H1 (cell line): ENCODE measurements at regions not wholly inside any gene's neighbourhood (a gene's known extent, or its start where the extent isn't known, plus 50 kb on each side); places are given as distances from the start of the nearest gene placed in this dataset.

Experiments
- CTCF ChIA-PET: fragments of 300-600 bp; sonication (Branson Sonifier 250); formaldehyde crosslinking; loops from one replicate; lab custom pipeline; 2021; ENCODE audit not compliant: partially characterized antibody; lab: Charles Lee
- POLR2A ChIA-PET: fragments of 300-600 bp; sonication (Branson Sonifier 250); formaldehyde crosslinking; loops from one replicate; lab custom pipeline; 2021; ENCODE audit warnings: inconsistent platforms; ENCODE audit not compliant: partially characterized antibody; lab: Charles Lee
- DNase-seq, 2 experiments: peaks; one replicate each; pipeline versions ENCODE4 v3.0.0 to v3.0.0-alpha.2; 2010 to 2022; ENCODE audit warnings: low spot score in 2 of 2, low read depth in 1 of 2, mixed read lengths in 1 of 2
- FAIRE-seq: peaks from 2 replicates; lab custom pipeline; 2011; peaks lifted over from hg19 to GRCh38; lab: Jason Lieb, UNC
- H2AFZ ChIP-seq: 2 replicates; pipeline ENCODE4 v1.8.1; 2012; ENCODE audit warnings: low read length, inconsistent platforms
- H2AK5ac ChIP-seq: 2 replicates; pipeline ENCODE4 v1.6.1; 2013; ENCODE audit warnings: low read depth, low read length
- H2BK120ac ChIP-seq: replicated peaks from 2 replicates; pipeline ENCODE3; 2013; ENCODE audit warnings: low read depth, low read length, inconsistent platforms
- H2BK12ac ChIP-seq: 2 replicates; pipeline ENCODE4 v1.6.1; 2013; ENCODE audit warnings: low read depth, low read length
- H2BK15ac ChIP-seq: 2 replicates; pipeline ENCODE4 v1.6.1; 2013; ENCODE audit warnings: low read length
- H2BK20ac ChIP-seq: 2 replicates; pipeline ENCODE4 v1.6.1; 2013; ENCODE audit warnings: low read length
- H2BK5ac ChIP-seq: 2 replicates; pipeline ENCODE4 v1.6.1; 2013; ENCODE audit warnings: low read depth, low read length
- H3K14ac ChIP-seq: 2 replicates; pipeline ENCODE4 v1.6.1; 2013; ENCODE audit warnings: inconsistent platforms; ENCODE audit not compliant: insufficient read length
- H3K18ac ChIP-seq: 2 replicates; pipeline ENCODE4 v1.6.1; 2013; ENCODE audit warnings: low read length; ENCODE audit errors: extremely low read depth
- H3K23ac ChIP-seq: 2 replicates; pipeline ENCODE4 v1.6.1; 2013; ENCODE audit warnings: inconsistent platforms; ENCODE audit not compliant: insufficient read length
- H3K23me2 ChIP-seq: 2 replicates; pipeline ENCODE4 v1.6.1; 2013; ENCODE audit warnings: low read depth, low read length
- H3K27ac ChIP-seq: 2 replicates; pipeline ENCODE4 v1.6.1; 2011; ENCODE audit warnings: low read depth, low read length, inconsistent platforms
- H3K27me3 ChIP-seq, 4 experiments: replicated peaks in 1 of 4; 1 replicate in 1 of 4; 2 replicates in 3 of 4; pipeline versions ENCODE4 v1.6.1 to v1.8.1; 2011 to 2013; ENCODE audit warnings: low read length in 3 of 4, mild to moderate bottlenecking in 3 of 4, inconsistent platforms in 2 of 4, mixed read lengths in 2 of 4, moderate library complexity in 1 of 4; ENCODE audit not compliant: control insufficient read depth in 3 of 4, insufficient read depth in 3 of 4; ENCODE audit errors: extremely low read depth in 1 of 4
- H3K36me3 ChIP-seq, 4 experiments: 2 replicates each; pipeline versions ENCODE4 v1.6.1 to v1.8.1; 2011 to 2013; ENCODE audit warnings: mild to moderate bottlenecking in 4 of 4, low read length in 3 of 4, moderate library complexity in 2 of 4, control low read depth in 1 of 4, inconsistent platforms in 1 of 4; ENCODE audit not compliant: insufficient read depth in 4 of 4, control insufficient read depth in 2 of 4
- H3K4ac ChIP-seq: replicated peaks from 2 replicates; pipeline ENCODE3; 2013; ENCODE audit warnings: low read length, low read depth, mixed read lengths, inconsistent platforms; ENCODE audit not compliant: insufficient read length
- H3K4me1 ChIP-seq, 4 experiments: replicated peaks in 1 of 4; 1 replicate in 1 of 4; 2 replicates in 3 of 4; pipeline versions ENCODE4 v1.6.1 to v1.8.1; 2011 to 2013; ENCODE audit warnings: low read length in 3 of 4, inconsistent platforms in 2 of 4, mixed read lengths in 1 of 4; ENCODE audit not compliant: insufficient read depth in 4 of 4, control insufficient read depth in 3 of 4
- H3K4me2 ChIP-seq, 2 experiments: 2 replicates each; pipeline versions ENCODE4 v1.6.1 to v1.8.1; 2011 to 2013; ENCODE audit warnings: low read depth in 2 of 2, low read length in 2 of 2, control low read depth in 1 of 2, inconsistent platforms in 1 of 2, mild to moderate bottlenecking in 1 of 2; ENCODE audit not compliant: insufficient read depth in 1 of 2
- H3K4me3 ChIP-seq, 4 experiments: fragments of 200-600, 300-600 bp in 1 of 4; sonication (generic), shearing (Covaris generic), sonication (Bioruptor Twin) in 1 of 4; 2 replicates each; pipeline versions ENCODE4 v1.5.1 to v1.8.1; 2011 to 2016; ENCODE audit warnings: low read length in 4 of 4, low read depth in 3 of 4, control low read depth in 2 of 4, inconsistent platforms in 2 of 4, mild to moderate bottlenecking in 2 of 4, mixed read lengths in 1 of 4, moderate library complexity in 1 of 4; ENCODE audit not compliant: insufficient read depth in 2 of 4; ENCODE audit errors: extremely low read depth in 1 of 4
- H3K56ac ChIP-seq: replicated peaks from 2 replicates; pipeline ENCODE3; 2013; ENCODE audit warnings: low read depth, mild to moderate bottlenecking, mixed read lengths, low read length, inconsistent platforms; ENCODE audit not compliant: insufficient read length
- H3K79me1 ChIP-seq: 2 replicates; pipeline ENCODE4 v1.6.1; 2013; ENCODE audit warnings: low read depth, low read length, control low read depth
- H3K79me2 ChIP-seq, 2 experiments: 2 replicates each; pipeline versions ENCODE4 v1.6.1 to v1.8.1; 2012 to 2013; ENCODE audit warnings: low read length in 2 of 2, mild to moderate bottlenecking in 2 of 2, inconsistent platforms in 1 of 2; ENCODE audit not compliant: insufficient read depth in 2 of 2, control insufficient read depth in 1 of 2
- H3K9ac ChIP-seq, 4 experiments: replicated peaks in 1 of 4; 1 replicate in 1 of 4; 2 replicates in 3 of 4; pipeline versions ENCODE4 v1.6.1 to v1.8.1; 2011 to 2013; ENCODE audit warnings: low read depth in 3 of 4, low read length in 3 of 4, control low read depth in 2 of 4, mild to moderate bottlenecking in 2 of 4, moderate library complexity in 2 of 4, inconsistent platforms in 1 of 4; ENCODE audit errors: extremely low read depth in 1 of 4
- H3K9me3 ChIP-seq, 2 experiments: 2 replicates each; pipeline versions ENCODE4 v1.6.1 to v1.8.1; 2012 to 2013; ENCODE audit warnings: mild to moderate bottlenecking in 2 of 2, moderate library complexity in 2 of 2, control low read depth in 1 of 2, inconsistent platforms in 1 of 2, low read depth in 1 of 2, low read length in 1 of 2, mixed read lengths in 1 of 2; ENCODE audit not compliant: insufficient read depth in 2 of 2
- H4K20me1 ChIP-seq, 2 experiments: replicated peaks in 1 of 2; 2 replicates each; pipeline versions ENCODE3 to v1.8.1; 2011 to 2013; ENCODE audit warnings: inconsistent platforms in 2 of 2, low read length in 2 of 2, mild to moderate bottlenecking in 1 of 2; ENCODE audit not compliant: insufficient read depth in 2 of 2, control insufficient read depth in 1 of 2
- H4K5ac ChIP-seq: 2 replicates; pipeline ENCODE4 v1.6.1; 2013; ENCODE audit warnings: low read length, low read depth, mixed read lengths, inconsistent platforms; ENCODE audit not compliant: insufficient read length
- H4K8ac ChIP-seq: 2 replicates; pipeline ENCODE4 v1.8.0; 2013; ENCODE audit warnings: mild to moderate bottlenecking, moderate library complexity, low read length, inconsistent platforms; ENCODE audit not compliant: insufficient read depth; ENCODE audit errors: extremely low read depth
- H4K91ac ChIP-seq: replicated peaks from 2 replicates; pipeline ENCODE3; 2013; ENCODE audit warnings: low read length, mixed read lengths, inconsistent platforms; ENCODE audit not compliant: insufficient read length
- BCL11A ChIP-seq, 2 experiments: IDR thresholded peaks; one replicate each; pipeline ENCODE4 v1.6.1; 2011; ENCODE audit warnings: low read depth in 2 of 2, low read length in 2 of 2, mild to moderate bottlenecking in 2 of 2
- E2F6 ChIP-seq: IDR thresholded peaks from 2 replicates; pipeline ENCODE4 v1.6.1; 2012; ENCODE audit warnings: inconsistent platforms
- EP300 ChIP-seq, 2 experiments: IDR thresholded peaks; 1 replicate in 1 of 2; 2 replicates in 1 of 2; pipeline ENCODE4 v1.6.1; 2011 to 2012; ENCODE audit warnings: low read depth in 2 of 2, low read length in 2 of 2, mild to moderate bottlenecking in 2 of 2, borderline replicate concordance in 1 of 2, inconsistent platforms in 1 of 2, moderate library complexity in 1 of 2
- FOSL1 ChIP-seq: IDR thresholded peaks from 2 replicates; pipeline ENCODE4 v1.6.1; 2011; ENCODE audit warnings: mild to moderate bottlenecking, low read depth, low read length, moderate library complexity; ENCODE audit not compliant: insufficient read depth
- GTF2F1 ChIP-seq: IDR thresholded peaks from 2 replicates; pipeline ENCODE4 v1.6.1; 2012; ENCODE audit warnings: low read depth, low read length, improper control_type of control experiment, borderline replicate concordance
- PHF8 ChIP-seq: fragments of 200-600 bp; sonication (generic); conservative IDR thresholded peaks from 2 replicates; pipeline ENCODE4 v1.7.1; 2012; ENCODE audit warnings: low read depth, mild to moderate bottlenecking, inconsistent platforms, low read length, moderate library complexity
- RBBP5 ChIP-seq: IDR thresholded peaks from 2 replicates; pipeline ENCODE4 v1.7.1; 2012; ENCODE audit warnings: low read depth, mild to moderate bottlenecking, inconsistent platforms, low read length, moderate library complexity, borderline replicate concordance
- WGBS, 2 experiments: shearing (Covaris generic) in 1 of 2; methylation state at CpG; one replicate each; pipeline versions ENCODE4 v1.1.6 to v1.1.7; 2013 to 2015; ENCODE audit warnings: low lambda C conversion rate in 2 of 2, mixed read lengths in 2 of 2, inconsistent platforms in 1 of 2, low coverage in 1 of 2, missing lambda C conversion rate in 1 of 2; ENCODE audit not compliant: insufficient replicate concordance in 2 of 2, insufficient coverage in 1 of 2, insufficient read length in 1 of 2; ENCODE audit errors: extremely low coverage in 1 of 2, missing lambda C conversion rate in 1 of 2; 5-methylcytosine and 5-hydroxymethylcytosine counted together

DNA sequence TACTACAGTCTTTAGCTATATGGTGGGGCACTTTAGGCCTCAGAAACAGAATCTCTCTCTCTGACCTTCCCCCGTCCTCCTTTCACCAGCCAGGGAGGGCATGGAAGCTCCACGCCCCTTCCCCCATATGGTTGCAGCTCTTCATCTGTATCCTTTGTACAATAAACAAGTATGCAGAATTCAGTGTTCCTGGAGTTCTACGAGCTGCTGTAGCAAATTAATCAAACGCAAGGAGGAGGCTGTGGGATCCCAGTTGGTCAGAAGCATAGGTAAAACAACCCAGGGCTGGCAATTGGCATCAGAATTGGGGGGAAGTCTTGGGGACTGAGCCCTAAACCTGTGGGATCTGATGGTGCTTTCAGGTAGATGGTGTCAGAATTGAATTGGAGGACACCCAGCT is 163.7 kb upstream of the NLRP1 start:
- Histone ChIP-seq H3K23me2 (no peaks in the 10 kb centered on the region), H3K4me1 (no peaks in the 10 kb centered on the region), H2BK15ac (no peak overlapping the region), H3K4ac (no peak overlapping the region), H2AK5ac (no peak overlapping the region), H4K5ac (no peak overlapping the region), H3K79me1 (no peaks in the 10 kb centered on the region), H2BK120ac (no peak overlapping the region), H3K9me3 (no peaks in the 10 kb centered on the region), H4K8ac (no peak overlapping the region), H4K20me1 (no peaks in the 10 kb centered on the region), H3K36me3 (no peaks in the 10 kb centered on the region), H3K27me3 (no peaks in the 10 kb centered on the region), H2AFZ (no peak overlapping the region), H4K91ac (no peak overlapping the region), H2BK20ac (no peak overlapping the region), H3K18ac (no peak overlapping the region), H3K9ac (no peak overlapping the region), H3K27ac (no peak overlapping the region), H2BK5ac (no peak overlapping the region), H2BK12ac (no peak overlapping the region), H3K56ac (no peak overlapping the region), H3K14ac (no peak overlapping the region), H3K79me2 (no peaks in the 10 kb centered on the region), H3K4me3 (no peak overlapping the region), H3K23ac (no peak overlapping the region), H3K4me2 (no peak overlapping the region)
- CTCF ChIA-PET: interaction anchor here (0.6 to 4.0 kb wide), 22 partner anchors 9 to 529 kb away, joined by 3 to 14 read pairs (median 4); no protein-coding TSS in a partner anchor
- TF ChIP-seq FOSL1 (no peak), E2F6 (no peak), EP300 (IDR thresholded peaks at IDR 0.05; ENCODE audit: borderline replicate concordance in 1 of 2, low read depth in 2 of 2, low read length in 2 of 2) (no peak), PHF8 (no peak), RBBP5 (no peak), GTF2F1 (no peak), BCL11A (IDR thresholded peaks at IDR 0.05; ENCODE audit: low read depth in 2 of 2, low read length in 2 of 2) (no peak)
- FAIRE-seq: no peak
- DNase-seq: no peak
- WGBS, 2 experiments: 85% methylated on average over 4 of the region's 4 CpGs; no CpG with 5 or more reads in 1 of the 2 experiments
- POLR2A ChIA-PET: no interaction called here
